Fibroblast of peridontal ligament (primary cell): ENCODE measurements at regions not wholly inside any gene's neighbourhood (a gene's known extent, or its start where the extent isn't known, plus 50 kb on each side); places are given as distances from the start of the nearest gene placed in this dataset.
"Not testable (repeated sequence)": the region's sequence is repeated elsewhere in the genome, so short reads cannot be mapped to it uniquely, and the experiment has no call there.

Experiments used
- DNase-seq: peaks from one replicate; pipeline ENCODE4 v3.0.0-alpha.2; 2010; ENCODE audit errors: extremely low read depth

DNA sequence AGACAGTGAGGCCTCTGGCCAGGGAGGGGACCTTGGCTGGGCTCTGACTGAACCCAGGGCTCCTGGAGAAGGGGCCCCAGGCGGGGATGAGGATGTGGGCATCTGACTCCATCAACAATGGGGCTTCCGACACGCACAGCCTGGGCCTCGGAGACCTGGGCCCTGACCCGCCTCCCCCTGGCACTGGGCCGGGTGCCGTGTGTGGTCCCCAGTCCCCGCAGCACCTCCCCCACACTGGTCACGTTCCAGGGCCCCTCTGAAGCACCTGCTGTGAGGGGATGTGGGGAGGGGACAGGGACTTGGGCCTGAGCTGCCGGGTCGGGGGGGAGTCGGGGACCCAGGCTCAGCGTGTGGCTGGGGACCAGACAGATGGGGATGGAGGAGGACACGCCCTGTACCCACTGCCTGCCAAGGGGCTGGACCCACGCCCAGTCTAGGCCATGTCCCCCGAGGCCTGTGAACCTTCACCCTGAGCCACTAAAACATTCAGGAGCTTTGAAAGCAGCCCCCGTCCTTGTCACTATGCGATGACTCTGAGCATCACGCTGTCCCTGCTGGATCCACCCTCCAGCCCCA lies 165.8 kb downstream of the TMEM121 start:
- not testable (repeated sequence) for DNase-seq

DNA sequence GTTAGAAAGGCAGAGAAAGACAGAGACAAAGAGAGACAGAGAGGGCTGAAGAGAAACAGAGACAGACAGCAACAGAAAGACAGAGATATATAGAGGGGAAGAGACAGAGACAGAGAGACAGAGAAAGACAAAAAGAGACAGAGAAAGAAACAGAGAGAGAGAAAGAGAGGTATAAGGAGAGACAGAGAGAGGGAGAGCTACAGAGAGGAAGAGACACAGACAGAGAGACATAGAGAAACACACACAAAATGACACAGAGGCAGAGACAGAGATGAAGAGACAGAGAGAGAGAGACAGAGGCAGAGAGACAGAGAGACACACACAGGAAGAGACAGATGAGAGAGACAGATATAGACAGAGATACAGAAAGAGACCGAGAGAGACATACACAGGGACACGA lies 168.6 kb downstream of the TMEM121 start:
- DNase-seq, result no peak

DNA sequence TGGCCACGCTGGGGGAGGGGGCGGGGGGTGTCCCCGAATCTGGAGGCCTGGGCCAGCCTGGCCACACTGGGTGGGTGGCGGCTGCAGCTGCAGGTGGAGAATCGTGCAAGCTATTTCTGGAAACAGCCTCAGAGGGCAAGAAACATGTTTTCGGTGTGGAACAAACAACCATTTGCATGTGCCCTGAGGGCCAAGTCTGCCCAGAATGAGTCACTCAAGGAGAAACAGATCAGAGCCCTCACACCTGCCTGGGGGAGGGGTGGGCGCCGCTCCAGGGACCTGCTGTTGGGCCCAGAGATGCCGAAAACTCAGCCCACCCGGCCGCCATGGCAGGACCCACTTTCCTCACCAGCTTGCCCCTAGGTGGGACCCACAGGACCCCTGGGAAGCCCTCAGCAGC lies 170.0 kb downstream of the TMEM121 start:
- DNase-seq, result not testable (repeated sequence)

DNA sequence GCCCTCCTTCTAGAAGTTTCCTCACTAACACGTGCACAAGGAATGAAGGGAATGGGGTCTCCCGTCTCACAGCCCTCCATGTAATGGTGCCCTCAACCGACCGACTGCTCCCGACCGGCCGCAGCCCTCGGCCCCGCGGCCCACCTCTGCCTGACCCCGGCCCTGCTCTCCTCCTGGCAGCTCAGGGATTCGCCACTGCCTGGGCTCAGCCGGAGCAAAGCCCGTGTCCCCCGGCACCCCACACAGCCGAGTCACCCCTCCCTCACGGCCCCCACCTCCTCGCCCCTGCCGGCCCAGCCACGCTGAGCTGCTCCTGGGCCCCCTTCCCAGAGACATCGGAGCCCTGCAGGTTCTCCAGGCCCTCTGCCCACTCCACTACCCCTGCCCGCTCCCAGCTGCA lies 171.0 kb downstream of the TMEM121 start:
- not testable (repeated sequence) for DNase-seq

DNA sequence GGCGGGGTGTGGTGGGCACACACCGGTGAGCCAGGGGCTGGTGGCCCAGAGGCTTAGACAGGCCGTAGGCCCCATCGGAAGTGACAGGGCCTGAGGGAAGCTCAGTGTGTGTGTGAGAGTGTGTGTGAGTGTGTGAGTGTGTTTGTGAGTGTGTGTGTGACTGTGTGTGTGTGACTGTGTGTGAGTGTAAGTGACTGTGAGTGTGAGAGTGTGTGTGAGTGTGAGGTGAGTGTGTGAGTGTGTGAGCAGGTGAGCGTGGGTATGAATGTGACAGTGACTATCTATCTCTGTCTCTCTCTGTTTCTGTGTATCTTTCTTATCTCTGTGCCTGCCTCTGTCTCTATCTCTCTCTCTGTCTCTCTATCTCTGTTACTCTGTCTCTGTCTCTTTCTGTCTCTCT lies 171.6 kb downstream of the TMEM121 start:
- not testable (repeated sequence) for DNase-seq

DNA sequence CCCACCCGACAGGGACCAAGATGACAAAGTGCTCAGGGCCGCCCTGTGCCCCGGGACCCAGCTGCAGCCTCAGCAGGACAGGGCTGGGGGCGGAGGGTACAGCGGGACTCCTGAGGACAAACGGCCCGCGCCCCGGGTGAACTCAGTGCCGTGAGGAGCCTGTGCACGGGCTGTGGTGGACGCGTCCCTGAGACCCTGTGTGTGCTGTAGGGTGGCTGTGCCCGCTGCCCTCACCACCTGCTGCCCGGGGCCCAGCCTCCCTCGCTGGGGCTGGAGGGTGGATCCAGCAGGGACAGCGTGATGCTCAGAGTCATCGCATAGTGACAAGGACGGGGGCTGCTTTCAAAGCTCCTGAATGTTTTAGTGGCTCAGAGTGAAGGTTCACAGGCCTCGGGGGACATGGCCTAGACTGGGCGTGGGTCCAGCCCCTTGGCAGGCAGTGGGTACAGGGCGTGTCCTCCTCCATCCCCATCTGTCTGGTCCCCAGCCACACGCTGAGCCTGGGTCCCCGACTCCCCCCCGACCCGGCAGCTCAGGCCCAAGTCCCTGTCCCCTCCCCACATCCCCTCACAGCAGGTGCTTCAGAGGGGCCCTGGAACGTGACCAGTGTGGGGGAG lies 172.7 kb downstream of the TMEM121 start:
- not testable (repeated sequence) for DNase-seq

DNA sequence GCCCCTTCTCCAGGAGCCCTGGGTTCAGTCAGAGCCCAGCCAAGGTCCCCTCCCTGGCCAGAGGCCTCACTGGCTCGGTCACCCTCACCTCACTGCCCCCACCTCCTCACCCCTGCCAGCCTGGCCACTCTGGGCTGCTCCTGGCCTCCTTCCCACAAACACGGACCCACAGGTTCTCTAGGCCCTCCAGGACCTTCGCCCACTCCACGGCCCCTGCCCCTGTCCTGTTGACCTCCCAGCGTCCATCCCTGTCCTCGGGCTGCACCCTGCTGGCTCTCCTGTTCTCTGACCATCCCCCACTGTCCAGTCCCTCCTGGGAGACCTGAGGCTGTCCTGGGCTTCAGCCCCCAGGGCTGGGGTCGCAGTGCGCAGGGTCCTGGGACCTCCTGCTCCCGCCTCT lies 173.3 kb downstream of the TMEM121 start:
- DNase-seq, result not testable (repeated sequence)

DNA sequence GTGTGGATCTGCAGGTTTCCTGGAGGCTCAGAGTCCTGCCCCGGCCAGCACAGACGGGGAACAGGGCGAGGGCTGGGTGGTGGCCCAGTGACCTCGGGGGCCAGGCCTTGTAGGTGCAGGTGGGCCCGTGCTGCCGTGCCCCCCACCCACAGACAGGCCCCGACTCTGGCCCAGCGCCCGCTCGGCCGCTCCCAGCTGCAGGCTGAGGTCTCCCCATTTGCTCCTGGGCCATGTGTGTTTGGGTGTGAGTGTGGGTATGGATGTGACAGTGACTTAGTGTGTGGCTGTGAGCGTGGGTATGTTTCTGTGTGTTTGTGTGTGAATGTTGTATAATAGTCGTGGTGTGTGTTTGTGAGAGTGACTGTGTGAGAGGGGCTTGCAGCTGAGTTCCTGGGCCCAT lies 173.8 kb downstream of the TMEM121 start:
- not testable (repeated sequence) for DNase-seq

DNA sequence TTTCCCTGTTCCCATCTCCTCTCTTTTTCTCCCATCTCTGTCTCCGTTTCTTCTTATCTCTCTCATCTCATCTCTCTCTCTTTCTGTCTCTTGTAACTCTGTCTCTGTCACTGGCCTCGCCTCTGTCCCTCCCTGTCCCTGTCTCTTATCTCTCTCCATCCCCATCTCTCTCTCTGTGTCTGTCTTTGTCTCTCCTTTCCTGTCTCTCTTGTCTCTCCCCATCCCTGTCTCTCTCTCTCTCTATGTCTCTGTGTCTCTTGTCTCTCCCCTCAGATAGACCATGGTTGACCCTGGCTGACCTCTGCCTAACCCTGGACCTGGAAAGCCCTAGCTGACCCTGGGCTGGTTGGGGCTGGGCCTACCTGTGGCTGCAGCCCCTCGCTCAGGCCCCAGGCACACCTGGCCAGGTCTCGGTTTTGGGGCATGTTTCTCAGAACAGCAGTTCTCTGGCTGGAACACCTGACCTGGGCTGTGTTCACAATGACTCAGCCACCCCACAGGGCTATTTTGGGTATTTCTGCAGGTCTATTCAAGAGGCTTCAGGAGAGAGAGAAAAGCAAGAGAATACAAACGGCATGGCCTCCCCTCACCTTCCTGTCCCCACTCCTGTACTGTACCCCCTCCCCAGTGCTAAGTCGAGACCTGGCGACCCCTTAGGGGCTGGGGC lies 174.4 kb downstream of the TMEM121 start:
- DNase-seq, result no peak

DNA sequence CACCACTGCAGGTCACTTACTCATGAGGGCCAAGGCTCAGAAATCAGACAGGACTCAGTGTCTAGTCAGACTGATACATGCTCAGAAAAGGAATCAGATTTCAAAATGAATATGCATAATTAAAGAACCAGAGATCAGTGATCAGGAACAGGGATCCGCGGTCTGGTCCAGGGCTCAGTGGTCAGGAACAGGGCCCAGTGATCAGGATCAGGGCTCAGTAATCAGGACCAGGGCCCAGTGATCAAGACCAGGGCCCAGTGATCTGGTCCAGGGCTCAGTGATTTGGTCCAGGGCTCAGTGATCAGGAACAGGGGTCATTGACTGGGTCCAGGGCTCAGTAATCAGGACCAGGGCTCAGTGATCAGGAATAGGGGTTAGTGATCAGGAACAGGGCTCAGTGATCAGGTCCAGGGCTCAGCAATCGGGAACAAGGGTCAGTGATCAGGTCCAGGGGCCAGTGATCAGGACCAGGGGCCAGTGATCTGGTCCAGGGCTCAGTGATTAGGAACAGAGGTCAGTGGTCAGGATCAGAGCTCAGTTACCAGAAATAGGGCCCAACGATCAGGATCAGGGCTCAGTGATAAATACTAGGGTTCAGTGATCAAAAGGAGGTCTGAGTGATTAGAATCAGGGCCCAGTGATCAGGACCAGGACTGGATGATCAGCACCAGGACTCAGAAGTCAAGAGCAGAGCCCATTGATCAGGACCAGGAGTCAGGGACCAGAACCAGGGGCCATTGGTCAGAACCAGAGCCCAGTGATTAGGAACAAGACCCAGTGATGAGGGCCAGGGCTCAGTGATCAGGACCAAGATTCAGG lies 175.3 kb downstream of the TMEM121 start:
- DNase-seq, result no peak

DNA sequence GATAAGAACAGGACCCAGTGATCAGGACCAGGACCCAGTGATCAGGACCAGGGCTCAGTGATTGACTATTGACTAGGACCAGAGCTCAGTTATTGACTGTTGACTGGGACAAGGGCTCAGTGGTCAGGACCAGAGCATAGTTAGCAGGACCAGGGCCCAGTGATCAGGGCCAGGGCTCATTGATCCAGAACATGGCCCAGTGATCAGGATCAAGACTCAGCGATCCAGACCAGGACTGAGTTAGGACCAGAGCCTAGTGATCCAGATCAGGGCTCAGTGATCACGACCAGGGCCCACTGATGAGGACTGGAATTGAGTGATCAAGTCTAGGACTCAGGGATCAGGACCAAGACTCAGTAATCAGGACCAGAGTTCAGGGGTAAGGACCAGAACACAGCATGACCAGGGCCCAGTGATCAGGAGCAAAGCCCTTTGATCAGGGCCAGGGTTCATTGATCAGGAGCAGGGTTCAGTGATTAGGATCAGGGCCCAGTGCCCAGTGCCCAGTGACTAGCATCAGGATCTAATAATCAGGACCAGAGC lies 176.0 kb downstream of the TMEM121 start:
- DNase-seq, result no peak

DNA sequence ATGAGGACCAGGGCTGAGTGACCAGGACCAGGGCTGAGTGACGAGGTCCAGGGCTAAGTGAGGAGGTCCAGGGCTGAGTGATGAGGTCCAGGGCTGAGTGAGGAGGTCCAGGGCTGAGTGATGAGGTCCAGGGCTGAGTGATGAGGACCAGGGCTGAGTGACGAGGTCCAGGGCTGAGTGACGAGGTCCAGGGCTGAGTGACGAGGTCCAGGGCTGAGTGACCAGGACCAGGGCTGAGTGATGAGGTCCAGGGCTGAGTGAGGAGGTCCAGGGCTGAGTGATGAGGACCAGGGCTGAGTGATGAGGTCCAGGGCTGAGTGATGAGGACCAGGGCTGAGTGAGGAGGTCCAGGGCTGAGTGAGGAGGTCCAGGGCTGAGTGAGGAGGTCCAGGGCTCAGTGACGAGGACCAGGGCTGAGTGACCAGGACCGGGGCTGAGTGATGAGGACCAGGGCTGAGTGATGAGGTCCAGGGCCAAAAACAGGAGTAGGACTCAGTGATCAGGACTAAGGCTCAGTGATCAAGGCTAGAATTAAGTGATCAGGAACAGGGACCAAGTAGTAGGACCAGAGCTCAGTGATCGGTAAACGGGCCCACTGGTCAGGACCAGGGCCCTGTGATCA lies 176.8 kb downstream of the TMEM121 start:
- not testable (repeated sequence) for DNase-seq

DNA sequence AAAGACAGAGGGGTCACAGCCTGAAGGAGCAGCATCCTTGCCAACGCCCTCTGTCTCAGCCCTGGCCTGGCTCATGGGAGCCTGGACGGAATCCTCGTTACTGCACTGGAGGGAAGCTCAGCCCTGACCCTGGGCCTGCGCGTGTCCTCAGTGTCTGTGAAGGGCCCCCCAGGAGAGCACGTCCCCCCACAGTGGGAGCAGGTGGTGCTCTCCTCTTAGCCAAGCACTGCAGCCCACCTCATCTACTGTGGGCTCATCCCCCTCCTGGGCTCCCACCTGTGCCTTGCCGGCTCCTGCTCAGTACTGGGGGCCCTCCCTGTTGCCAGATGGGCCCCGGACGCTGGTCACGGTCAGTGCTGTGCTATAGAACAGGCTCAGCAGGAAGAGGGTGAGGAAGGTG lies 177.7 kb downstream of the TMEM121 start:
- not testable (repeated sequence) for DNase-seq

DNA sequence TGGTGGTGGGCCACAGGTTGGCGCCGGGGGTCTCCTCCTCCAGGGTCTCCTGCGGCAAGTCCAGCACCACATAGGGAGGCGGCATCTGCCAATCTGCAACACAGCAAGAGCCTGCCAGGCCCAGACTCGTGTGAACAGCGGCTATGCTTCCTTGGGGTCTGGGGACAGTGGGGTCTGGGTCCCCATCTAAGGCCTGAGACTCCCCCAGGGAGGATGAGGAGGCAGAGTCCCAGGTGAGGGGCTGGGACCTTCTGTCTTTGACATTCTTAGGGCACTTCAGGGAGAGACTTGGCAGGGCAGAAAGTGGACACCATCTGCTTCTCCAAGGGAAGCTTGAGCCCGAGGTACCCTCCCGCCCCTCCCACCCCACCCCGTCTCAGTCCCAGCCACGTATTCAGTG lies 178.1 kb downstream of the TMEM121 start:
- not testable (repeated sequence) for DNase-seq

DNA sequence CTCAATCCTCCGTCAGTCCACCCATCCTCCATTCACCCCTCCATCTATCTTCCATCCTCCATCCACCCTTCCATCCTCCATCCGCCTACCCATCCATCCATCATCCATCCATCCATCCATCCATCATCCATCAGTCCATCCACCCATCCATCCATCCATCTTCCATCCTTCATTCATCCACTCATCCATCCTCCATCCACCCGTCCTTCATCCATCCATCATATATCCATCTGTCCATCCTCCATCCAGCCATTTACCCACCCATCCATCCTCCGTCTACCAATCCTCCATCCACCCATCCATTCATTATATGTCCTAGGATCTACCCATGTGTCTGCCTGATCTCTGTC lies 179.1 kb downstream of the TMEM121 start:
- DNase-seq, result not testable (repeated sequence)

DNA sequence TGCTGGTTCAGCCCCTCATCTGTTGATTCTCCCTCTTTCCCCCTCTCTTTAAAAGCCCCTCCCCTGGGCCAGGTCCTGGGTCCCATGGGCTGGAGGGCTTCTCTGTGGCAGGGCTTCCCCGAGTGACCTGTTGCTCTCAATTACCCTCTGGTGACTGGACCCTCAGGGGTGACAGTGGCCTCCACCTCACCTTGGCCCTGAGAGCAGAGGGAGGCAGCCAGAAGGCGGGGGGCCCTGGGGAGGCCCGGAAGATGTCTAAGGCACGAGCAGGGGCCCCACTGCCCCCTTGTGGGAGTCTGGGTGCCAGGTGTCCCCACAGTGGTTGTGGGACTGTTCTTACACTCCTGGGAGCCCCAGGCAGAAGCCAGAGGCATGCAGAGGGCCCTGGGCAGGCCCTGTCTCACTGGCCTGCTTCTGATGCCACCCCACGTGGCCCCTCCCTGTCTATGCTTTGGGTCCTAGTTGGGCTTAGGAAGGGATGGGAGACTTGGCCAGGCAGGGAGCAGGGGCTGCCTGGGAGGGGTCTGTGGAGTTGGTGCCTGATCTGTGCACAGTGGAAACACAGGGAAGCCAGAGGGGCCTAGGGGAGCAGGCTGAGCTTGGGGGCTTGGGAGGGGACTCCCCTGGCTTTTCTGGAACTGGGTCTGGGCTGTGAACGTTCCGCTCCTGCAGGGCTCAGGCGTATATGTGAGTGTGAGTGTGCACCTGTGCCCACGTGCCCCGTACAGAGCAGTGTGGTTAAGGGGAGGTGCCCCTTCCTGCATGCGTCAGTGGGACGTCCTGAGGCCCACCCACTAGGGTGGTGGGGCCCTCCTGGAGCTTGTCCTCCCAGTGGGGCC lies 179.7 kb downstream of the TMEM121 start:
- DNase-seq, result not testable (repeated sequence)

DNA sequence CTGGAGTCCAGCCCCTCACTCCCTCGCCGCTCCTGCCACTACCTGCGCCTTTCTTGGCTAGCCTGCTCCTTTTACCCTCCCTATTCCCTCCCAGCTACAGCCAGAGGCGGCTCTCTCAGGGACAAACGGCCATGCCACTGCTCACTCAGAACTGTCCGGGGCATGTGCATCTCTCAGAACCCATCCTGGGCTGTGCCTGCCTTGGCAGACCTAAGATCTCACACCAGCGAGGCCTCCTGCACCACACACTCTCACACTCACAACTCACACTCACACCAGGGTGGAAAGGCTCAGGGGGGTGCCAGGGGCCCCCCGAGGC lies 180.3 kb downstream of the TMEM121 start:
- DNase-seq, result not testable (repeated sequence)

DNA sequence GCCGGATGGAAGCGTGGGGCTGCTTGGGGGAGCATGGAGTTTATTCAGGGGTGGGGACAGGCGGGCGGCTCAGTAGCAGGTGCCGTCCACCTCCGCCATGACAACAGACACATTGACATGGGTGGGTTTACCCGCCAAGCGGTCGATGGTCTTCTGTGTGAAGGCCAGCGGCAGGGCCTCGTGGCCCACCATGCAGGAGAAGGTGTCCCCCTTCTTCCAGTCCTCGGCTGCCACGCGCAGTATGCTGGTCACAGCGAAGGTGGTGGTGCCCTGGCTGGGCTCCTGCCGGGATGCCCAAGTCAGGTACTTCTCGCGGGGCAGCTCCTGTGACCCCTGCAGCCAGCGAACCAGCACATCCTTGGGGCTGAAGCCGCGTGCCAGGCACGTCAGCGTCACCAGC lies 180.7 kb downstream of the TMEM121 start:
- DNase-seq, result not testable (repeated sequence)

DNA sequence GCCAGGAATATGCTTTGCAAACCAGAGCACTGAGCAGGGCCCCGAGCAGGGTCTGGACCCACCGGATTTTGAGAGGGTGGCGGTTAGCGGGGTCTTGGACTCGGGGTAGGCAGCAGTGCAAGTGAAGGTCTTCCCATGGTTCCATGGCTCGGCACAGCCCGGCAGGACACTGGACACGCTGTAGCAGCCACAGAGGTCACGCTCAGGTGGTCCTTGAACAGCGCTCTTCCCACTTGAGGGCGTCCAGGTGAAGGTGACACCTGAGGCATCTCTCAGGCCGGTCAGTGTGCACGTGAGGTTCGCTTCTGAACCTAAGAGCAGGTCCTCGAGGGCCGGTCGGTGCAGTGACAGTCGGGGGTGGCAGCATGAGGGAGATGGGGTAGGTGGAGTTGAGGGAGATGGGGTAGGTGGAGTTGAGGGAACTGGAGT lies 181.4 kb downstream of the TMEM121 start:
- not testable (repeated sequence) for DNase-seq

DNA sequence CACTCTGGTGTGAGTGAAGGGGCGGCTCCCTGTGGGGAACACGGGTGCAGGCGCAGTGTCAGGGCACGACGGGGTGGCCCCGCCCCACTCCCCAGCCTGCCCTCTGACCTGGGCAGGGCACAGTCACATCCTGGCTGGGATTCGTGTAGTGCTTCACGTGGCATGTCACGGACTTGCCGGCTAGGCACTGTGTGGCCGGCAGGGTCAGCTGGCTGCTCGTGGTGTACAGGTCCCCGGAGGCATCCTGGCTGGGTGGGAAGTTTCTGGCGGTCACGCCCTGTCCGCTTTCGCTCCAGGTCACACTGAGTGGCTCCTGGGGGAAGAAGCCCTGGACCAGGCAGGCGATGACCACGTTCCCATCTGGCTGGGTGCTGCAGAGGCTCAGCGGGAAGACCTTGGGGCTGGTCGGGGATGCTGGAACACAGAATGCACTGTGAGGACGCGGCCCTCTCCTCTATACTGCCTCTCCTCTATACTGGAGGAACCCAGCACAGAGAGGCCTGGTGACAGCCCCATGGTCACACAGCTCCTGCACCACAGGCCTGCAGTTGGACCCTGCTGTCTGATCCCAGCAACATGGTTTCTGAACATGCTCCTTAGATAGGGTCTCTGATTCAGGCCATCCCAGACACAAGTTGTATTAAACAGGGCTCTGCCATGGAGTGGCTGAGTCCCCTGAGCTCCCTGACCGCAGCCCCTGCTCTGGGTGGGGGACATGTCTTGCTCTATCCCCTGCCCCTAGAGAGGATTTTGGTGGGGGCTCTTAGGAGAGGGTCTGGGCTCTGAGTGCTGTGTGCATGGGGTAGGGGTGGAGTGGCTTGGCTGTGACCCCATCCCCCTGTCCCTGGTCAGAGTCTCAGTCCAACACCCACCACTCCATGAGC lies 182.1 kb downstream of the TMEM121 start:
- not testable (repeated sequence) for DNase-seq
